ENCODE measurements at regions not wholly inside any gene's neighbourhood (a gene's known extent, or its start where the extent isn't known, plus 50 kb on each side); places are given as distances from the start of the nearest gene placed in this dataset.
A peak's percentile ranks its signal among the peaks of the same experiment; 100 is the strongest.
"Not testable (repeated sequence)": the region's sequence is repeated elsewhere in the genome, so short reads cannot be mapped to it uniquely, and the experiment has no call there.

DNA sequence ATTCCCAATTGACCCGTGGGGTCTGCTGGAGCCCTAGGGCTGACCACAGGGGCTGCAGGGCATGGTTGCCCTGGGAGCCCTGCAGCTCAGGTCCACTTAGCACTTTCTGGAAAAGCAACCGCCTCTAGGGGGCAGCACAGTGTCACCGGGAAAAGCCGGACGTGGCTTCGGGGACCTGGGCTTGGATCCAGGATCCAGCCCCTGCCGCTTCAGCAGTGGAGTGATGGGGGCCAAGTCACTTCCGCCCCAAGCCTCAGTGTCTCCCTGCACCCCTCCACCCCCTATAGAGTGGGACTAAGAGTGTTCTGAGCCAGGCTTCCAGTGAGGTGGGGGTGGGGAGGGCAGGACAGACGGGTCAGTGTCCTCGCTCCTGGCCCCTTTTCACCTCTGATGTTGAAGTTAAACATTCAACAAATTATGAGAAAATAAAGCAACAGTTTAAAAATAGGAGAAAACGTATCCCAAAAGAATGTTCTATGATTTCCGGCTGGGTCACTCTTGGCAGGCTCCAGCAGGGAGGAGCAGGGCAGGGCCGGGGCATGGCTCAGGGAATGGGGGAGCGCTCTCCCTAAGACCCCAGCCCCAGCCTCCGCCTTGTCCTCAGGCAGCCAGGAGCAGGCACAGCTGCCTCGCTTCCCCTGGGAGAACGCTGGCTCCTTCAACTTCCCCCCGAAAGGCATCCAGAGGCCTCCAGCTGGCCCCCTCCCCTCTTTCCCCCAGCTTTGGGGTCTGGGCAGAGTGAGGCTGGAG, 96.5 kb upstream of the FGF3 start:
- no peak overlapping the region for H3K4me3 ChIP-seq (ENCODE audit: low read depth, low read length)
- DNase-seq (ENCODE audit: low read depth) = no peak
- TF ChIP-seq, protein P1, sequence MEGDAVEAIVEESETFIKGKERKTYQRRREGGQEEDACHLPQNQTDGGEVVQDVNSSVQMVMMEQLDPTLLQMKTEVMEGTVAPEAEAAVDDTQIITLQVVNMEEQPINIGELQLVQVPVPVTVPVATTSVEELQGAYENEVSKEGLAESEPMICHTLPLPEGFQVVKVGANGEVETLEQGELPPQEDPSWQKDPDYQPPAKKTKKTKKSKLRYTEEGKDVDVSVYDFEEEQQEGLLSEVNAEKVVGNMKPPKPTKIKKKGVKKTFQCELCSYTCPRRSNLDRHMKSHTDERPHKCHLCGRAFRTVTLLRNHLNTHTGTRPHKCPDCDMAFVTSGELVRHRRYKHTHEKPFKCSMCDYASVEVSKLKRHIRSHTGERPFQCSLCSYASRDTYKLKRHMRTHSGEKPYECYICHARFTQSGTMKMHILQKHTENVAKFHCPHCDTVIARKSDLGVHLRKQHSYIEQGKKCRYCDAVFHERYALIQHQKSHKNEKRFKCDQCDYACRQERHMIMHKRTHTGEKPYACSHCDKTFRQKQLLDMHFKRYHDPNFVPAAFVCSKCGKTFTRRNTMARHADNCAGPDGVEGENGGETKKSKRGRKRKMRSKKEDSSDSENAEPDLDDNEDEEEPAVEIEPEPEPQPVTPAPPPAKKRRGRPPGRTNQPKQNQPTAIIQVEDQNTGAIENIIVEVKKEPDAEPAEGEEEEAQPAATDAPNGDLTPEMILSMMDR (IDR thresholded peaks at IDR 0.05; ENCODE audit: low read depth, low read length, missing control alignments) = peak; percentile 76

DNA sequence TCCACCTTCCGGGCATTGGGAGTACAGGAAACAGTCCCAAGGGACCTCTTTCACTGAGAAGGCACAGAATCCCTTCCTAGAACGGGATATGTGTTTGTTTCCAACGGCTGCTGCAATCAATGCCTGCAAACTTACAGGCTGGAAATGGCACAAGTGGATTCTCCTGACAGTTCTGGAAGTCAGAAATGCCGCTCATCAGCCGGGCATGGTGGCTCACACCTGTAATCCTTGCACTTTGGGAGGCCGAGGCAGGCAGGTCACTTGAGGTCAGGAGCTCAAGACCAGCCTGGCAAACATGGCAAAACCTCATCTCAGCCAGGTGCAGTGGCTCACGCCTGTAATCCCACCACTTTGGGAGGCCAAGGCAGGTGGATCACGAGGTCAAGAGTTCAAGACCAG, 97.0 kb upstream of the FGF3 start:
- DNase-seq (ENCODE audit: low read depth); H3K4me3 ChIP-seq (ENCODE audit: low read depth, low read length): not testable (repeated sequence)

DNA sequence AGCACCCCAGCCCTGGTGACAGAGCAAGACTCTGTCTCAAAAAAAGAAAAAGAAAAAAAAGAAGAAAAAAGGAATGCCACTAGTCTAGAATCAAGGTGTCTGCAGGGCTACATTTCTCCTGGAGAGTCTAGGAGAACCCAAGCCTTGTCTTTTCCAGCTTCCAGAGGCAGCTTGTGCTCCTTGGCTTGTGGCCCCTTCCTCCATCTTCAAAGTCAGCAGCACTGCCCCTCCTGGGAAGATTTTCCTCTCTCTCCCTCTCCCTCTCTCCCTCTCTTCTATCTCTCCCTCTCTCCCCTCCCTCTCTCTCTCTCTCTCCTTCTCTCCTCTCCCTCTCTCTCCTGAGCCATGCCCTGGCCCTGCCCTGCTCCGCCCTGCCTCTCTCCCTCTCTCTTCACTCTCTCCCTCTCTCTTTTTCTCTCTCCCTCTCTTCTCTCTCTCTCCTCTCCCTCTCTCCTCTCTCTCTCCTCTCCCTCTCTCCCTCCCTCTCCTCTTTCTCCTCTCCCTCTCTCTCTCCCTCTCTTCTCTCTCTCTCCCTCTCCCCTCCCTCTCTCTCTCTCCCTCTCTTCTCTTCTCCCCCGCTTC, 97.7 kb upstream of the FGF3 start:
- no peak overlapping the region for H3K4me3 ChIP-seq (ENCODE audit: low read depth, low read length)
- TF ChIP-seq, protein P1 (IDR thresholded peaks at IDR 0.05; ENCODE audit: low read depth, low read length, missing control alignments) = no peak
- no peak for DNase-seq (ENCODE audit: low read depth)

DNA sequence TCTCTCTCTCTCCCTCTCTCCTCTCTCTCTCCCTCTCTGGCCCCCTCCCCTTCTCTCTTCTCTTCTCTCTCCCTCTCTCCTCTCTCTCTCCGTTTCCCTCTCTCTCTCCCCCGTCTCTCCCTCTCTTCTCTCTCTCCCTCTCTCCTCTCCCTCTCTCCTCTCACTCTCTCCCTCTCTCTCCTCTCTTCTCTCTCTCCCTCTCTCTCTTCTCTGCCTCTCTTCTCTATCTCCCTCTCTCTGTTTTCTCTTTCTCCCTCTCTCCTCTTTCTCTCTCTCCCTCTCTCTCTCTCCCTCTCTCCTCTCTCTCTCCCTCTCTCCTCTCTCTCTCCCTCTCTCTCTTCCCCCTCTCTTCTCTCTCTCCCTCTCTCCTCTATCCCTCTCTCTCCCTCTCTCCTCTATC, 98.3 kb upstream of the FGF3 start:
- DNase-seq (ENCODE audit: low read depth) = no peak
- H3K4me3 ChIP-seq (ENCODE audit: low read depth, low read length) = no peak overlapping the region
- TF ChIP-seq, protein P1 (IDR thresholded peaks at IDR 0.05; ENCODE audit: low read depth, low read length, missing control alignments) = no peak

DNA sequence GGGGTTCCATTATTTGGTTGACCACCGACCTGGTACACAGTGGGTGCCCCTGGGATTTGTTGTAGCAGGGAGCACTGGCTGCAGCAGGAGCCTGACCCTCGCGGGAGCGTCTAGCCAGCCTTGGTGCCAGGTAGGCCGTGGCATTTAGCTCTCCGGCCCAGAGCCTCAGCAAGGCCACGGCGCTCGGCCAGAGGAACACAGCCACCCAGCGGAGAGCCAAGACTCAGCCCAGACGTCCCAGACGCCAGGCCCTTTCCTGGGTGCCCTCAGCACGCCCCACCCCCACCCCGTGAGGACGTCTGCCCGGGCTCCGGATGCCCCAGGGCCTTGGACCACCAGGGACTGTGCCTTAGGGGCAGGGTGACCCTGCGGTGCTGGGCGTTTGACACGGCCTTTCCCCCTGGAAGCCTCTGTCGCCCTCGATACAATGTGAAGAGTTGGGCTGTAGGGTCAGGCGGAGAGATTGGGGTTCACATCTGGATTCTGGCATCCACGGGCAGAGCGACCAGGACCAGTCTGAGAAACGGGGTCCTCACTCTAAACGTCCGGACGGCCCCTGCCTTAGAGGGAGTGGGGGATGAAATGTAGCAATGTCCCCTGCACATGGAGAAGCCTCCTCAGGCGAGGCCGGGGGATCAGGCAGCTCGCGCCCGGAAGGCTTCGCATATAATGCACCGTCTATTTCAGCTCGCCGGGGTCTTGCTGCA, 99.2 kb upstream of the FGF3 start:
- H3K4me3 ChIP-seq (ENCODE audit: low read depth, low read length) = no peak overlapping the region
- DNase-seq (ENCODE audit: low read depth) = no peak
- TF ChIP-seq, protein P1 (IDR thresholded peaks at IDR 0.05; ENCODE audit: low read depth, low read length, missing control alignments) = no peak

DNA sequence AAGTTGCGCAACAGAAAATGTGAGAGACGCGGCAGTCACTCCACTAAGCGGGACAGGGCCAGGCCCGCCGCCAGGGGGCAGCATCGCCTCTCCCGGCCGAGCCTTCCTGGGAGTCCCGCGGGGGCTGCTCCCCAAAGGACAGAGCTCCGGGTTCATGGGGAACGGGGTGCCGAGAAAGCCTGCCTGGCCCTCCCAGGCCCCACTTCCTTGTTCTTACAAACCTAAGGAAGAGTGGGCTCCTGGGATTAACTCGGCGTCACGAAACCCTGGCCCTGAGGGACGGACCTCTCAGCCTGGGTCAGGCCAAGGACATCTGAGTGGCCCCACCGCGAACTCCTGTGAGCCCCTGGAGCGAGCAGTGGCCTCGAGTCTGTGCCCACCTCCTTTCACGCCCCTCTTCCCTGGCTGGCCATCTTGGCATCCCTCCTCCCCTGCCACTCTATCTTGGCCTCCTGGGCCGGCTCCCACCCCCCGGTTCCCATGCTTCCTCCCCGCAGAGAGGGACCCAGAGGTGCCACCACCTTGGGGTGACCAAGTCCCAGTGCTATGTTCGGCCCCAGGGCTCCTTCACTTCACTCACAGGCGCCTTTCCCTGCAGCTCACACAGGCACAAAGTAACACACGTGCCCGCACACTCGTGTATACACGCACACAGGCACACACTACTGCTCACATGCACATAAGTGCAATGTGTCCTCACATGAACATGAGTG, 99.9 kb upstream of the FGF3 start:
- TF ChIP-seq, protein P1 (IDR thresholded peaks at IDR 0.05; ENCODE audit: low read depth, low read length, missing control alignments) = peak; percentile 80
- no peak for DNase-seq (ENCODE audit: low read depth)
- no peak overlapping the region for H3K4me3 ChIP-seq (ENCODE audit: low read depth, low read length)

All from GM12864 (cell line).